NCI-H524 treated with DMSO at 0.1 percent for 48 hours (cell line): ENCODE measurements at regions not wholly inside any gene's neighbourhood (a gene's known extent, or its start where the extent isn't known, plus 50 kb on each side); places are given as distances from the start of the nearest gene placed in this dataset.
"Not testable (repeated sequence)": the region's sequence is repeated elsewhere in the genome, so short reads cannot be mapped to it uniquely, and the experiment has no call there.

Source experiments
- DNase-seq: peaks from one replicate; lab custom pipeline; 2025; lab: John Stamatoyannopoulos, UW

- DNase-seq, result no peak
Observed at GRCh38 chr6:9704989-9705388, 709.9 kb downstream of the TFAP2A start.

GRCh38 chr6:9702914-9703313 is 712.0 kb downstream of the TFAP2A start:
- no peak for DNase-seq

GRCh38 chr6:9699888-9700287 is 715.0 kb downstream of the TFAP2A start:
- DNase-seq, result peak; percentile 97

- no peak for DNase-seq
Observed at GRCh38 chr6:9697263-9697931, 717.5 kb downstream of the TFAP2A start.

GRCh38 chr6:9690388-9690787 is 724.5 kb downstream of the TFAP2A start:
- no peak for DNase-seq

- DNase-seq, result not testable (repeated sequence)
Observed at GRCh38 chr6:9680727-9681126, 734.1 kb downstream of the TFAP2A start.

GRCh38 chr6:9675122-9675521 is 739.8 kb downstream of the TFAP2A start:
- DNase-seq, result no peak

GRCh38 chr6:9659848-9660247 is 755.0 kb downstream of the TFAP2A start:
- no peak for DNase-seq

- DNase-seq, result no peak
Observed at GRCh38 chr6:9657994-9658393, 756.9 kb downstream of the TFAP2A start.

- no peak for DNase-seq
Observed at GRCh38 chr6:9647599-9647998, 767.3 kb downstream of the TFAP2A start.

GRCh38 chr6:9647071-9647445 is 767.8 kb downstream of the TFAP2A start:
- peak; percentile 28 for DNase-seq

GRCh38 chr6:9646342-9647070 is 768.4 kb downstream of the TFAP2A start:
- DNase-seq, result no peak

- DNase-seq, result no peak
Observed at GRCh38 chr6:9638861-9639260, 776.0 kb downstream of the TFAP2A start.

GRCh38 chr6:9634776-9635175 is 780.1 kb downstream of the TFAP2A start:
- DNase-seq, result no peak

- DNase-seq, result no peak
Observed at GRCh38 chr6:9632026-9632425, 782.8 kb downstream of the TFAP2A start.

- DNase-seq, result no peak
Observed at GRCh38 chr6:9628819-9629218, 786.1 kb downstream of the TFAP2A start.

GRCh38 chr6:9627916-9628315 is 787.0 kb downstream of the TFAP2A start:
- no peak for DNase-seq

GRCh38 chr6:9623985-9624384 is 790.9 kb downstream of the TFAP2A start:
- DNase-seq, result no peak

GRCh38 chr6:9623228-9623832 is 791.5 kb downstream of the TFAP2A start:
- DNase-seq, result no peak

GRCh38 chr6:9621276-9621675 is 793.6 kb downstream of the TFAP2A start:
- no peak for DNase-seq

GRCh38 chr6:9620687-9621086 is 794.2 kb downstream of the TFAP2A start:
- DNase-seq, result no peak

GRCh38 chr6:9620263-9620662 is 794.6 kb downstream of the TFAP2A start:
- DNase-seq, result no peak

GRCh38 chr6:9614778-9615177 is 800.1 kb downstream of the TFAP2A start:
- no peak for DNase-seq
